Vagina (tissue), 2 donors: ENCODE measurements at regions not wholly inside any gene's neighbourhood (a gene's known extent, or its start where the extent isn't known, plus 50 kb on each side); places are given as distances from the start of the nearest gene placed in this dataset.
A peak's percentile ranks its signal among the peaks of the same experiment; 100 is the strongest.

Source experiments
- DNase-seq, 2 donors: peaks; one replicate each; pipeline ENCODE4 v3.0.0-alpha.2; 2017; ENCODE audit errors: extremely low spot score in 2 of 2
- H3K27ac ChIP-seq: fragments of 200-600 bp; sonication (generic); one replicate; pipeline ENCODE4 v1.5.1; 2019
- H3K27me3 ChIP-seq: fragments of 200-600 bp; sonication (generic); one replicate; pipeline ENCODE4 v1.5.1; 2019
- H3K36me3 ChIP-seq, 2 donors: fragments of 200-600 bp; sonication (generic); one replicate each; pipeline ENCODE4 v1.5.1; 2017 to 2019
- H3K4me1 ChIP-seq: fragments of 200-600 bp; sonication (generic); one replicate; pipeline ENCODE4 v1.5.1; 2019
- H3K4me3 ChIP-seq, 2 donors: fragments of 200-600 bp; sonication (generic); 1 replicate in 1 of 2; 2 replicates in 1 of 2; pipeline ENCODE4 v1.5.1; 2016 to 2019
- H3K9me3 ChIP-seq: fragments of 200-600 bp; sonication (generic); one replicate; pipeline ENCODE4 v1.5.1; 2019
- POLR2A ChIP-seq, 2 donors: fragments of 450-650 bp; IDR thresholded peaks; one replicate each; pipeline ENCODE4 v1.6.1; 2017; ENCODE audit warnings: antibody characterized with exemption in 2 of 2, mild to moderate bottlenecking in 2 of 2, moderate library complexity in 2 of 2
- POLR2AphosphoS5 ChIP-seq, 2 donors: sonication (generic); formaldehyde crosslinking; IDR thresholded peaks; one replicate each; pipeline ENCODE4 v1.9.0; 2017; ENCODE audit warnings: antibody characterized with exemption in 2 of 2, mild to moderate bottlenecking in 2 of 2, low read depth in 1 of 2; ENCODE audit not compliant: insufficient read depth in 1 of 2
- intact Hi-C: fragments of 100-400 bp; cut with DNase I; formaldehyde crosslinking; loops from one replicate; pipeline ENCODE4 v1.15.1; 2023
- TF ChIP-seq, protein P1 (sequence below), 3 experiments: fragments of 450-650 bp in 2 of 3; fragments of 200-600 bp in 1 of 3; sonication (generic) in 1 of 3; IDR thresholded peaks; one replicate each; pipeline ENCODE4 v1.5.1; 2017 to 2019; ENCODE audit warnings: antibody characterized with exemption in 3 of 3, mild to moderate bottlenecking in 2 of 3, moderate library complexity in 2 of 3

DNA sequence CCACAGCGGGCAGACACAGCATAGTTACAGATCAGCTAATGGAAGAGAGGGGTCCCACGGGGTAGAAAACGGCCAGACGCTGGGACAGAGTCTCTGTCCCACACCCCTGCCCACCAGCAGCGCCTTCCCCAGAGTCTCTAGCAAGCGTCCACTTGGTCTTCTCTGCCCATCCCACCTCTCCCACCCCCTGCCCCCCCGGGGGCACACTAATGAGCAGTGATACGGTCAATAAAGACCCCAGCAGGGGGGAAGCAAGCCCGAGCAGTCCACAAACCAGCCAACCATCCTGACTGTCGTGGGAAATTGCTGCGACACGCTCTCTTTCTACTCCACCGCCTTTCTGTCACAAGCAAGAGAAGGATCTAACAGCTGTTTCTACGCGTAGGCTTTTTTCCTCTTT is 374.7 kb downstream of the NPHP4 start:
- peak; percentile 44 to 72 for DNase-seq
- Histone ChIP-seq H3K9me3 (no peaks in the 10 kb centered on the region), H3K4me3 (no peak overlapping the region), H3K4me1 (no peaks in the 10 kb centered on the region), H3K36me3 (no peaks in the 10 kb centered on the region), H3K27ac (no peak overlapping the region), H3K27me3 (no peaks in the 10 kb centered on the region)
- intact Hi-C loops: no loop called here
- TF ChIP-seq POLR2AphosphoS5 (IDR thresholded peaks at IDR 0.05; ENCODE audit: insufficient read depth in 1 of 2, low read depth in 1 of 2): no peak
- no peak for TF ChIP-seq POLR2A (IDR thresholded peaks at IDR 0.05)
- TF ChIP-seq, protein P1, sequence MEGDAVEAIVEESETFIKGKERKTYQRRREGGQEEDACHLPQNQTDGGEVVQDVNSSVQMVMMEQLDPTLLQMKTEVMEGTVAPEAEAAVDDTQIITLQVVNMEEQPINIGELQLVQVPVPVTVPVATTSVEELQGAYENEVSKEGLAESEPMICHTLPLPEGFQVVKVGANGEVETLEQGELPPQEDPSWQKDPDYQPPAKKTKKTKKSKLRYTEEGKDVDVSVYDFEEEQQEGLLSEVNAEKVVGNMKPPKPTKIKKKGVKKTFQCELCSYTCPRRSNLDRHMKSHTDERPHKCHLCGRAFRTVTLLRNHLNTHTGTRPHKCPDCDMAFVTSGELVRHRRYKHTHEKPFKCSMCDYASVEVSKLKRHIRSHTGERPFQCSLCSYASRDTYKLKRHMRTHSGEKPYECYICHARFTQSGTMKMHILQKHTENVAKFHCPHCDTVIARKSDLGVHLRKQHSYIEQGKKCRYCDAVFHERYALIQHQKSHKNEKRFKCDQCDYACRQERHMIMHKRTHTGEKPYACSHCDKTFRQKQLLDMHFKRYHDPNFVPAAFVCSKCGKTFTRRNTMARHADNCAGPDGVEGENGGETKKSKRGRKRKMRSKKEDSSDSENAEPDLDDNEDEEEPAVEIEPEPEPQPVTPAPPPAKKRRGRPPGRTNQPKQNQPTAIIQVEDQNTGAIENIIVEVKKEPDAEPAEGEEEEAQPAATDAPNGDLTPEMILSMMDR (IDR thresholded peaks at IDR 0.05): no peak

GRCh38 chr1:5617179-5617520 is 375.1 kb downstream of the NPHP4 start:
- intact Hi-C loops: no loop called here

GRCh38 chr1:5616366-5617178 is 375.7 kb downstream of the NPHP4 start:
- H3K4me1 ChIP-seq: peaks cover 2% of the 10 kb centered on the region
- intact Hi-C loops: no loop called here
- H3K27me3 ChIP-seq: no peaks in the 10 kb centered on the region
- DNase-seq: peak; percentile 58 to 64
- no peaks in the 10 kb centered on the region for H3K9me3 ChIP-seq
- no peaks in the 10 kb centered on the region for H3K36me3 ChIP-seq
- no peak overlapping the region for H3K4me3 ChIP-seq
- TF ChIP-seq POLR2A (IDR thresholded peaks at IDR 0.05) (no peak), POLR2AphosphoS5 (IDR thresholded peaks at IDR 0.05; ENCODE audit: insufficient read depth in 1 of 2, low read depth in 1 of 2) (no peak)
- TF ChIP-seq, protein P1 (IDR thresholded peaks at IDR 0.05): no peak
- H3K27ac ChIP-seq: no peak overlapping the region

More at GRCh38 chr1:5617179-5617520, 375.1 kb downstream of the NPHP4 start:
- H3K4me1 ChIP-seq: no peaks in the 10 kb centered on the region
- H3K9me3 ChIP-seq: no peaks in the 10 kb centered on the region
- no peaks in the 10 kb centered on the region for H3K27me3 ChIP-seq
- H3K27ac ChIP-seq: no peak overlapping the region
- no peak overlapping the region for H3K4me3 ChIP-seq
- TF ChIP-seq POLR2AphosphoS5 (IDR thresholded peaks at IDR 0.05; ENCODE audit: insufficient read depth in 1 of 2, low read depth in 1 of 2): no peak
- TF ChIP-seq, protein P1 (IDR thresholded peaks at IDR 0.05): no peak
- TF ChIP-seq POLR2A (IDR thresholded peaks at IDR 0.05): no peak
- H3K36me3 ChIP-seq: no peaks in the 10 kb centered on the region
- peak; percentile 72 to 78 for DNase-seq

DNA sequence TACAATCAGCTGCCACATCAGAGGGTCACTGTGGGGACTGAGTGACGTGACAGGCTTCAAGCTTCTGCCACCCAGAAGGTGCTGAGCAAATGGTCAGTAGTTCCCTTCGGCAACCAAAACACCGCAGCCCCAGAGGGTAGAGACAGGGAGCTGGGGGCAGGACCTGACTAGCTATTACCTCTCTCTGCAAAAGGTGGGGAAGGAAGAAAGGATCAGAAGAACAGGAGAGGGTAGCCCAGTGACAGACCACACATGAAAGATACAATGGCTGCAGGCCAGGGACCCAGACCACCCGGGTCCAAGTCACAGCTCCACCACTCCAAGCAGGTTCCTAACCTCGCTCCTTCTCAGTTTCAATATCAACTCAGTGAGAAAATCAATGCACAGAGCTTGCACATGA is 377.1 kb downstream of the NPHP4 start:
- H3K27me3 ChIP-seq: no peaks in the 10 kb centered on the region
- TF ChIP-seq, protein P1 (IDR thresholded peaks at IDR 0.05): no peak
- no peaks in the 10 kb centered on the region for H3K36me3 ChIP-seq
- intact Hi-C loops: no loop called here
- H3K9me3 ChIP-seq: no peaks in the 10 kb centered on the region
- H3K27ac ChIP-seq: no peak overlapping the region
- H3K4me3 ChIP-seq: no peak overlapping the region
- peaks cover 4% of the 10 kb centered on the region for H3K4me1 ChIP-seq
- peak in 1 of 2 donors; percentile 72 for DNase-seq

DNA sequence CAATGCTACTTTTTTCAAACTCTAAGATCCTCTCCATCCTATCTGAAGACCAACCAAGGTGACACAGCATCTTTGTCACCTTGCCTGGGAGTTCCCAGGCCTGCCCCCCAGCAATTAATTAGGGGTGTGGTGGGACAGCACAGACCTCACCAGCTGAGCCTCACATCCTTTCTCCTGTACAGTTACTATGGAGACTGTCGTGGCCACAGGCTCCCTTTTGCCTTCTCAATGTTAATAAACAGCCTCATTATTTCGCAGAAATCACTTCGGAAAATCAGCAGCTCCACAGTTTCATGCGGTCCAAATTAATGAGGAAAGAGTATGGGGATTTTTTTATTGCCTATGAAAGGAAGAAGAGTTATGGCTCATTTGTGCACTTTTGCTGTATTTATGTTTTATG is 378.3 kb downstream of the NPHP4 start:
- Histone ChIP-seq H3K27me3 (no peaks in the 10 kb centered on the region), H3K27ac (no peak overlapping the region), H3K4me1 (peaks cover 4% of the 10 kb centered on the region), H3K9me3 (no peaks in the 10 kb centered on the region), H3K36me3 (no peaks in the 10 kb centered on the region), H3K4me3 (no peak overlapping the region)
- intact Hi-C loops: no loop called here
- TF ChIP-seq, protein P1 (IDR thresholded peaks at IDR 0.05): no peak
- TF ChIP-seq POLR2A (IDR thresholded peaks at IDR 0.05) (no peak), POLR2AphosphoS5 (IDR thresholded peaks at IDR 0.05; ENCODE audit: insufficient read depth in 1 of 2, low read depth in 1 of 2) (no peak)
- DNase-seq: peak in 1 of 2 donors; percentile 22
